Activated B cell treated with CpG ODN at 0.5 μM for 24 hours (primary cell): ENCODE measurements at regions not wholly inside any gene's neighbourhood (a gene's known extent, or its start where the extent isn't known, plus 50 kb on each side); places are given as distances from the start of the nearest gene placed in this dataset.

Experiments
- ATAC-seq: fragments of 200-7000 bp; cut with Tn5 transposase; one replicate; pipeline ENCODE4 v1.10.0; 2021; ENCODE audit warnings: low read depth, mild to moderate bottlenecking, moderate library complexity
- CTCF ChIA-PET: fragments of 350-600 bp; sonication (Branson Sonifier 250); formaldehyde crosslinking; loops from one replicate; lab custom pipeline; 2021; ENCODE audit warnings: antibody characterized with exemption; lab: Charles Lee
- POLR2A ChIA-PET: fragments of 350-600 bp; sonication (Branson Sonifier 250); formaldehyde crosslinking; loops from one replicate; lab custom pipeline; 2021; ENCODE audit warnings: antibody characterized with exemption; lab: Charles Lee
- DNase-seq: peaks from one replicate; pipeline ENCODE4 v3.0.0; 2022
- H3K27ac Mint-ChIP-seq: one replicate; pipeline ENCODE4 v1.8.0; 2020; ENCODE audit warnings: mixed read lengths
- H3K27me3 Mint-ChIP-seq: one replicate; pipeline ENCODE4 v1.8.0; 2021; ENCODE audit warnings: mixed read lengths
- H3K36me3 Mint-ChIP-seq: one replicate; pipeline ENCODE4 v1.8.0; 2021; ENCODE audit warnings: low read depth, mixed read lengths
- H3K4me1 Mint-ChIP-seq: one replicate; pipeline ENCODE4 v1.8.0; 2021; ENCODE audit warnings: mixed read lengths
- H3K4me3 Mint-ChIP-seq: one replicate; pipeline ENCODE4 v1.8.0; 2020; ENCODE audit warnings: mild to moderate bottlenecking, mixed read lengths
- H3K9me3 Mint-ChIP-seq: one replicate; pipeline ENCODE4 v1.8.0; 2020; ENCODE audit warnings: mixed read lengths
- intact Hi-C: fragments of 100-400 bp; cut with micrococcal nuclease; formaldehyde crosslinking; loops from one replicate; pipeline ENCODE4 v1.15.1; 2024
- TF ChIP-seq, protein P1 (sequence below): fragments of 200-600 bp; IDR thresholded peaks from one replicate; pipeline ENCODE4 v1.8.0; 2022; ENCODE audit warnings: antibody characterized with exemption, mild to moderate bottlenecking

DNA sequence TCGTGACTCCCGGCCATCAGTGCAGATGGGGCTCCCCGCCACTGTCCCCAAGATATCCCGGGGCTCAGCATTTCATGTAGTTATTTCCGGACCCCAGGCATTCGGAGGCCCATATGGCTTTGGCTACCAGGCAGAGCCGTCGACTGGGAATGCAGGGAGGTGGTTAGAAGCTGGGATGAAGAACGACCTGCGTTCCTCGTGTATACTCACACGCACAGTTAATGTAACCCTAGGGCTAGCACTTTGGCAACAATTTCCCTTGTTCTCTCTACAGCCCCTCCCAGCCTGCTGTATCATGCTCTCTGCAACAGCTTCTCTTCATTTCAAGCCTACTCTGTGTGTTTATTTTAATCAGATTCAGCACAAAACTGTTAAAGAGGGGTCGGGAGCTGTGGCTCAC is 240.4 kb downstream of the MYLK4 start:
- intact Hi-C loops, result no loop called here
- Mint-ChIP-seq H3K4me1 (no peaks in the 10 kb centered on the region), H3K27ac (no peak overlapping the region), H3K36me3 (no peaks in the 10 kb centered on the region), H3K9me3 (no peaks in the 10 kb centered on the region), H3K27me3 (peaks cover 29% of the 10 kb centered on the region), H3K4me3 (no peak overlapping the region)
- TF ChIP-seq, protein P1, sequence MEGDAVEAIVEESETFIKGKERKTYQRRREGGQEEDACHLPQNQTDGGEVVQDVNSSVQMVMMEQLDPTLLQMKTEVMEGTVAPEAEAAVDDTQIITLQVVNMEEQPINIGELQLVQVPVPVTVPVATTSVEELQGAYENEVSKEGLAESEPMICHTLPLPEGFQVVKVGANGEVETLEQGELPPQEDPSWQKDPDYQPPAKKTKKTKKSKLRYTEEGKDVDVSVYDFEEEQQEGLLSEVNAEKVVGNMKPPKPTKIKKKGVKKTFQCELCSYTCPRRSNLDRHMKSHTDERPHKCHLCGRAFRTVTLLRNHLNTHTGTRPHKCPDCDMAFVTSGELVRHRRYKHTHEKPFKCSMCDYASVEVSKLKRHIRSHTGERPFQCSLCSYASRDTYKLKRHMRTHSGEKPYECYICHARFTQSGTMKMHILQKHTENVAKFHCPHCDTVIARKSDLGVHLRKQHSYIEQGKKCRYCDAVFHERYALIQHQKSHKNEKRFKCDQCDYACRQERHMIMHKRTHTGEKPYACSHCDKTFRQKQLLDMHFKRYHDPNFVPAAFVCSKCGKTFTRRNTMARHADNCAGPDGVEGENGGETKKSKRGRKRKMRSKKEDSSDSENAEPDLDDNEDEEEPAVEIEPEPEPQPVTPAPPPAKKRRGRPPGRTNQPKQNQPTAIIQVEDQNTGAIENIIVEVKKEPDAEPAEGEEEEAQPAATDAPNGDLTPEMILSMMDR, result no peak
- DNase-seq (no peak), ATAC-seq (no peak)
- POLR2A ChIA-PET, result no interaction called here
- CTCF ChIA-PET, result no interaction called here

DNA sequence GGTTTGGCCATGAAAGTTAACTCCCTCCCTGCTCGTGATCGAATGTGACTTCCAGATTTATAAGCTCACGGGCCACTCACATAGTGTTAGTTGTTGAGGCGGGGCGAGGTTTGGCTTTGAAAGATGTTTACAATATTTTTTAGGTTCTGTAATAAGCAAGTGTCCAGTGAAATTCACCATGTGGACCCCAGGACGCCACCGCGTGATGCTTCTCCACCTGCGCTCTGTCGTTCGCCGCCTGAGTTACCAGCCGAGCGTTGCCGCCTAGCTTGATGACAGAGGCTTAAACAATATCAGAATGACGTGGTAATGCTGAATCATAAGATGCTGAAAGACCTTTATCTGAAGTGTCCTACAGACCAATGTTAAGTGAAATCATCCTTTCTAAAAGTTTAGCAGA is 241.0 kb downstream of the MYLK4 start:
- no peak for DNase-seq
- Mint-ChIP-seq H3K4me3 (no peak overlapping the region), H3K27ac (no peak overlapping the region), H3K4me1 (no peaks in the 10 kb centered on the region), H3K27me3 (peaks cover 29% of the 10 kb centered on the region), H3K36me3 (no peaks in the 10 kb centered on the region), H3K9me3 (no peaks in the 10 kb centered on the region)
- no peak for ATAC-seq
- TF ChIP-seq, protein P1, result no peak
- ChIA-PET CTCF (no interaction called here), POLR2A (no interaction called here)
- intact Hi-C loops, result no loop called here

DNA sequence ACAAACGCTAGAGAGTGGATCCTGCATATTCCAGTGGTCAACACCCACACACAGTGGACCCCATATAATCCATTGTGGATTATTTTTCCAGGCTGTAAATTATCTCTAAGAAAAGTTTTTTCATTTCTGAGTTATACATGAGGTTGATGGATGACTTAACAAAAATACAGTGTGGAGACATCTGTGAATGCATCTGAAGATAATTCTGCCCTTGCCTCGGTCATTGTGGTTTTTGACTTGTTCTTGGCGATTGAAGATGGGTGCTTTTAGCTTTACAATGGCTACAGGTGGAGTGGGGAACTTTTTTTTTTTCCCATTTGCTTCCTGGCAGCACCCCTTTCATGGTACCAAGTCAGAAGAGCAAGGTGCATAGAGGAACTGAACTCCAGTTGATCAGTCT is 242.7 kb downstream of the MYLK4 start:
- no peak overlapping the region for H3K27ac Mint-ChIP-seq
- no peaks in the 10 kb centered on the region for H3K4me1 Mint-ChIP-seq

DNA sequence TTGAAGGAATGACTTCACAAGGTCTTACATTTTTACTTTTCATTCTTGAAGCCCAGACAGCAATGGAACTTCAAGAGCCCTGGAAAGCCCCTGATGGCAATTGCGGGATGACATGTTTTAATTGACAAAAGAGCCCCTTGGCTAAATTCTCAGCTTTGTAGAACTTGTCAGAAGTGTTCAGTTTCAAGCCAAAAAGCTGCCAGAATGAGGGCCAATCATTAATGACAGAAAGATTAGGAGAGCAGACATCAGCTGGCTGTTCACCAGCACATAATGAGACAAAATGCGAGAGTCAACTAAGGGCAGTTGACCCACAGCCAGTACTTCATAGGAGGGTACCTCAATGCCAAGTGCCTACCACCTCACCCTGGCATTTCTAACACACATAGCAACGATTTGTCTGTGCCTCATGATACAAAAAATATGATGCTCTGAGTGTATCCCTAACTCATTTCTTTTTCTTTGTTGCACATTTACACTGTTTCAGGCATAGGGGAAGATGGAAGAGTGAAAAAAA is 243.1 kb downstream of the MYLK4 start:
- Mint-ChIP-seq H3K4me1 (no peaks in the 10 kb centered on the region), H3K27me3 (peaks cover 29% of the 10 kb centered on the region), H3K9me3 (no peaks in the 10 kb centered on the region), H3K36me3 (no peaks in the 10 kb centered on the region), H3K27ac (no peak overlapping the region), H3K4me3 (no peak overlapping the region)
- intact Hi-C loops, result no loop called here
- ATAC-seq (no peak), DNase-seq (no peak)
- ChIA-PET CTCF (no interaction called here), POLR2A (no interaction called here)
- TF ChIP-seq, protein P1, result no peak

More for the DNA sequence above, 242.7 kb downstream of the MYLK4 start:
- ChIA-PET CTCF (no interaction called here), POLR2A (no interaction called here)
- Mint-ChIP-seq H3K27me3 (peaks cover 29% of the 10 kb centered on the region), H3K9me3 (no peaks in the 10 kb centered on the region), H3K36me3 (no peaks in the 10 kb centered on the region), H3K4me3 (no peak overlapping the region)
- ATAC-seq (no peak), DNase-seq (no peak)
- TF ChIP-seq, protein P1, result no peak
- intact Hi-C loops, result no loop called here

DNA sequence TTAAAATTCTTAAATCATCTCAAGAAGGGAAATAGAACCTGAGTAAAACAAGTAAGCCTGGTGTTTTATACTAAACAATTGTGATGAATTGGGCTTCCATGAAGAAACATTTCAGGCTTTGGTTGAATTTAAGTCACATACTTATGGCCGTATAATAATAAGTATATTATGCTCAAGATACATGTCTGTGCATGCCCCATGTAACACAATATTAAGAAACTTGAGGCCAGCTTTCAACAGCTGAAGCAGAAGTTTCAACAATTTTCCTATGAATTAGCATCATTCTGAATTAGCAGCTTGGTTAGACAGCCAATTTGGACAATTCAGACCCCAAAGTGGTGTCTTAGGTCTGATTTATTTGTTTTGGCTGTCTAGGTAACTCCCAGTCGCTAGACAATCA is 243.7 kb downstream of the MYLK4 start:
- Mint-ChIP-seq H3K9me3 (no peaks in the 10 kb centered on the region), H3K4me1 (no peaks in the 10 kb centered on the region), H3K36me3 (no peaks in the 10 kb centered on the region), H3K4me3 (no peak overlapping the region), H3K27ac (no peak overlapping the region), H3K27me3 (peaks cover 29% of the 10 kb centered on the region)
- POLR2A ChIA-PET, result no interaction called here
- DNase-seq (no peak), ATAC-seq (no peak)
- CTCF ChIA-PET, result no interaction called here
- TF ChIP-seq, protein P1, result no peak
- intact Hi-C loops, result no loop called here
